ENCODE measurements at regions not wholly inside any gene's neighbourhood (a gene's known extent, or its start where the extent isn't known, plus 50 kb on each side); places are given as distances from the start of the nearest gene placed in this dataset.

GRCh38 chr14:89015016-89015415 lies 190.6 kb downstream of the TTC8 start:
- intact Hi-C loops (cut with DNase I), result no loop called here

GRCh38 chr14:89017417-89017816 lies 193.0 kb downstream of the TTC8 start:
- WGBS, result 86% methylated on average over 4 of the region's 4 CpGs
- Histone ChIP-seq H3K27ac (no peak overlapping the region), H3K9me3 (no peaks in the 10 kb centered on the region), H3K4me1 (replicated peaks) (no peaks in the 10 kb centered on the region), H3K27me3 (replicated peaks; ENCODE audit: insufficient read depth) (no peaks in the 10 kb centered on the region), H3K4me3 (no peak overlapping the region), H3K36me3 (no peaks in the 10 kb centered on the region)
- DNase-seq (ENCODE audit: low spot score), result no peak
- no peak for TF ChIP-seq POLR2AphosphoS5 (IDR thresholded peaks at IDR 0.05)
- TF ChIP-seq POLR2A (IDR thresholded peaks at IDR 0.05), result no peak
- intact Hi-C loops (cut with DNase I), result no loop called here

More at GRCh38 chr14:89015016-89015415, 190.6 kb downstream of the TTC8 start:
- H3K4me1 ChIP-seq (replicated peaks), result no peaks in the 10 kb centered on the region
- WGBS, result 85% methylated on average over 1 of the region's 1 CpG
- H3K27me3 ChIP-seq (replicated peaks; ENCODE audit: insufficient read depth), result no peaks in the 10 kb centered on the region
- H3K4me3 ChIP-seq, result no peak overlapping the region
- DNase-seq (ENCODE audit: low spot score), result no peak
- no peaks in the 10 kb centered on the region for H3K36me3 ChIP-seq
- TF ChIP-seq POLR2AphosphoS5 (IDR thresholded peaks at IDR 0.05) (no peak), CTCF (IDR thresholded peaks at IDR 0.05) (no peak), POLR2A (IDR thresholded peaks at IDR 0.05) (no peak)
- no peak overlapping the region for H3K27ac ChIP-seq
- H3K9me3 ChIP-seq, result no peaks in the 10 kb centered on the region

- DNase-seq (ENCODE audit: low spot score), result no peak
- Histone ChIP-seq H3K4me3 (no peak overlapping the region), H3K36me3 (no peaks in the 10 kb centered on the region), H3K27me3 (replicated peaks; ENCODE audit: insufficient read depth) (peaks cover 2% of the 10 kb centered on the region), H3K9me3 (no peaks in the 10 kb centered on the region), H3K4me1 (replicated peaks) (no peaks in the 10 kb centered on the region), H3K27ac (no peak overlapping the region)
- WGBS, result 76% methylated on average over 4 of the region's 4 CpGs
- intact Hi-C loops (cut with DNase I), result no loop called here
- TF ChIP-seq CTCF (IDR thresholded peaks at IDR 0.05) (no peak), POLR2A (IDR thresholded peaks at IDR 0.05) (no peak), POLR2AphosphoS5 (IDR thresholded peaks at IDR 0.05) (no peak)
These were observed 197.8 kb downstream of the TTC8 start for GRCh38 chr14:89022274-89022673.

- Histone ChIP-seq H3K27ac (no peak overlapping the region), H3K4me3 (no peak overlapping the region), H3K9me3 (no peaks in the 10 kb centered on the region), H3K4me1 (replicated peaks) (no peaks in the 10 kb centered on the region), H3K27me3 (replicated peaks; ENCODE audit: insufficient read depth) (peaks cover 2% of the 10 kb centered on the region), H3K36me3 (no peaks in the 10 kb centered on the region)
- WGBS, result 76% methylated on average over 4 of the region's 4 CpGs
- intact Hi-C loops (cut with DNase I), result loop anchor here (5.0 kb wide), 1 partner anchor 888 kb away; no protein-coding TSS in a partner anchor
- DNase-seq (ENCODE audit: low spot score), result no peak
- no peak for TF ChIP-seq POLR2AphosphoS5 (IDR thresholded peaks at IDR 0.05)
- TF ChIP-seq CTCF (IDR thresholded peaks at IDR 0.05), result no peak
- no peak for TF ChIP-seq POLR2A (IDR thresholded peaks at IDR 0.05)
These were observed 200.2 kb downstream of the TTC8 start for GRCh38 chr14:89024691-89025090.

- H3K36me3 ChIP-seq, result no peaks in the 10 kb centered on the region
- peaks cover 2% of the 10 kb centered on the region for H3K27me3 ChIP-seq (replicated peaks; ENCODE audit: insufficient read depth)
- DNase-seq (ENCODE audit: low spot score), result no peak
- no peaks in the 10 kb centered on the region for H3K4me1 ChIP-seq (replicated peaks)
- H3K4me3 ChIP-seq, result no peak overlapping the region
- intact Hi-C loops (cut with DNase I), result loop anchor here (5.0 kb wide), 1 partner anchor 887 kb away; no protein-coding TSS in a partner anchor
- no peak overlapping the region for H3K27ac ChIP-seq
- 68% methylated on average over 15 of the region's 15 CpGs for WGBS
- H3K9me3 ChIP-seq, result no peaks in the 10 kb centered on the region
- TF ChIP-seq POLR2AphosphoS5 (IDR thresholded peaks at IDR 0.05) (no peak), POLR2A (IDR thresholded peaks at IDR 0.05) (no peak), CTCF (IDR thresholded peaks at IDR 0.05) (no peak)
These were observed 201.2 kb downstream of the TTC8 start for GRCh38 chr14:89025561-89026236.
